ENCODE measurements at regions not wholly inside any gene's neighbourhood (a gene's known extent, or its start where the extent isn't known, plus 50 kb on each side); places are given as distances from the start of the nearest gene placed in this dataset.

- Histone ChIP-seq H3K9me3 (ENCODE audit: insufficient read depth, low read depth, low read length) (no peaks in the 10 kb centered on the region), H3K4me3 (ENCODE audit: low read depth, low read length) (no peak overlapping the region), H3K9ac (ENCODE audit: low read length) (no peak overlapping the region), H3K4me1 (ENCODE audit: control insufficient read depth in 1 of 2, insufficient read depth in 2 of 2, low read length in 2 of 2) (peaks cover 0 to 5% of the 10 kb centered on the region in 2 experiments), H3K79me2 (ENCODE audit: control insufficient read depth, insufficient read depth, low read length, poor library complexity) (no peaks in the 10 kb centered on the region), H4K12ac (ENCODE audit: low read depth, low read length) (no peak overlapping the region), H3K23ac (ENCODE audit: low read length) (no peak overlapping the region), H3K36me3 (ENCODE audit: control insufficient read depth in 1 of 2, insufficient read depth in 2 of 2, low read length in 2 of 2) (no peaks in the 10 kb centered on the region), H4K8ac (ENCODE audit: low read depth, low read length) (no peak overlapping the region), H3K4me2 (ENCODE audit: low read length) (no peak overlapping the region), H2BK5ac (ENCODE audit: low read depth, low read length, poor library complexity) (no peak overlapping the region), H3K4ac (ENCODE audit: low read depth, low read length) (no peak overlapping the region), H2BK12ac (ENCODE audit: low read length) (no peak overlapping the region), H3K79me1 (ENCODE audit: low read length) (no peaks in the 10 kb centered on the region), H3K27me3 (ENCODE audit: insufficient read depth, low read length) (no peaks in the 10 kb centered on the region), H2AK5ac (ENCODE audit: low read length) (no peak overlapping the region), H2AFZ (ENCODE audit: insufficient read depth, low read length, poor library complexity) (no peak overlapping the region), H3K27ac (ENCODE audit: low read depth, low read length) (no peak overlapping the region), H3K18ac (ENCODE audit: low read length) (no peak overlapping the region), H2BK120ac (ENCODE audit: insufficient read depth, low read length, poor library complexity) (no peak overlapping the region), H4K91ac (ENCODE audit: low read depth, low read length) (no peak overlapping the region), H3K14ac (ENCODE audit: low read length) (no peak overlapping the region)
- no CpG with 5 or more reads among the region's 7 CpGs for WGBS (ENCODE audit: extremely low coverage, insufficient coverage, insufficient read length)
- DNase-seq: no peak
Observed at GRCh38 chr4:171644430-171645057, 168.7 kb upstream of the GALNTL6 start.

DNA sequence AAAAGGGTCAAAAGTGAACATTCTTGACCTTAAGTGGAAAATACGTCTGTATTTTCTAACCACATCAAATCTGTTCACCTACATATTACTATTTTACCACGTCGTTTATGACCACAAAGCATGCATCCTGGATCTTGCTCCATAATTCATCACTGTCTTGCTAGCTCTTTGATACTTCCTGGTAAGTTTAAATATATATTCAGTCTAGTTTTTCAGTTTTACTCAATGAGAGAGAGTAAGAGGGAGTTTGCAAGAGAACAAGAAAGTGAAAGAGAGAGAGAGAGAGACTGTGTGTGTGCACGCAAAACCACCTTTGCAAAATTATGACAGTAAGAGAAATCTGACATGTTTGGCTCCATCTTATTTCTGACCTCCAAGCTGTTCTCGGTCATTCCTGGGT is 173.7 kb upstream of the GALNTL6 start:
- H3K79me2 ChIP-seq (ENCODE audit: control insufficient read depth, insufficient read depth, low read length, poor library complexity): no peaks in the 10 kb centered on the region
- H2BK5ac ChIP-seq (ENCODE audit: low read depth, low read length, poor library complexity): no peak overlapping the region
- H2BK120ac ChIP-seq (ENCODE audit: insufficient read depth, low read length, poor library complexity): no peak overlapping the region
- no peak overlapping the region for H3K4me3 ChIP-seq (ENCODE audit: low read depth, low read length)
- no peak overlapping the region for H4K91ac ChIP-seq (ENCODE audit: low read depth, low read length)
- no CpG with 5 or more reads among the region's 5 CpGs for WGBS (ENCODE audit: extremely low coverage, insufficient coverage, insufficient read length)
- no peak overlapping the region for H3K18ac ChIP-seq (ENCODE audit: low read length)
- H2AK5ac ChIP-seq (ENCODE audit: low read length): no peak overlapping the region
- no peak for DNase-seq
- no peak overlapping the region for H3K27ac ChIP-seq (ENCODE audit: low read depth, low read length)
- no peak overlapping the region for H3K4me2 ChIP-seq (ENCODE audit: low read length)
- H3K9me3 ChIP-seq (ENCODE audit: insufficient read depth, low read depth, low read length): no peaks in the 10 kb centered on the region
- no peak overlapping the region for H4K8ac ChIP-seq (ENCODE audit: low read depth, low read length)
- no peaks in the 10 kb centered on the region for H3K27me3 ChIP-seq (ENCODE audit: insufficient read depth, low read length)
- no peak overlapping the region for H2AFZ ChIP-seq (ENCODE audit: insufficient read depth, low read length, poor library complexity)
- no peak overlapping the region for H2BK12ac ChIP-seq (ENCODE audit: low read length)
- no peak overlapping the region for H3K9ac ChIP-seq (ENCODE audit: low read length)
- no peaks in the 10 kb centered on the region for H3K79me1 ChIP-seq (ENCODE audit: low read length)
- no peaks in the 10 kb centered on the region for H3K36me3 ChIP-seq (ENCODE audit: control insufficient read depth in 1 of 2, insufficient read depth in 2 of 2, low read length in 2 of 2)
- peaks cover 0 to 3% of the 10 kb centered on the region in 2 experiments for H3K4me1 ChIP-seq (ENCODE audit: control insufficient read depth in 1 of 2, insufficient read depth in 2 of 2, low read length in 2 of 2)
- H3K4ac ChIP-seq (ENCODE audit: low read depth, low read length): no peak overlapping the region
- no peak overlapping the region for H4K12ac ChIP-seq (ENCODE audit: low read depth, low read length)
- no peak overlapping the region for H3K14ac ChIP-seq (ENCODE audit: low read length)
- no peak overlapping the region for H3K23ac ChIP-seq (ENCODE audit: low read length)

- no peak overlapping the region for H3K4ac ChIP-seq (ENCODE audit: low read depth, low read length)
- H4K12ac ChIP-seq (ENCODE audit: low read depth, low read length): no peak overlapping the region
- no peak overlapping the region for H2BK120ac ChIP-seq (ENCODE audit: insufficient read depth, low read length, poor library complexity)
- H2BK12ac ChIP-seq (ENCODE audit: low read length): no peak overlapping the region
- H2BK5ac ChIP-seq (ENCODE audit: low read depth, low read length, poor library complexity): no peak overlapping the region
- no peak overlapping the region for H4K91ac ChIP-seq (ENCODE audit: low read depth, low read length)
- no peak overlapping the region for H3K23ac ChIP-seq (ENCODE audit: low read length)
- no peak overlapping the region for H3K14ac ChIP-seq (ENCODE audit: low read length)
- no peak overlapping the region for H4K8ac ChIP-seq (ENCODE audit: low read depth, low read length)
- no peak overlapping the region for H2AK5ac ChIP-seq (ENCODE audit: low read length)
- H3K27ac ChIP-seq (ENCODE audit: low read depth, low read length): no peak overlapping the region
- H3K4me3 ChIP-seq (ENCODE audit: low read depth, low read length): no peak overlapping the region
- H3K9me3 ChIP-seq (ENCODE audit: insufficient read depth, low read depth, low read length): no peaks in the 10 kb centered on the region
- DNase-seq: no peak
- no peaks in the 10 kb centered on the region for H3K36me3 ChIP-seq (ENCODE audit: control insufficient read depth in 1 of 2, insufficient read depth in 2 of 2, low read length in 2 of 2)
- no peak overlapping the region for H2AFZ ChIP-seq (ENCODE audit: insufficient read depth, low read length, poor library complexity)
- no peaks in the 10 kb centered on the region for H3K79me1 ChIP-seq (ENCODE audit: low read length)
- H3K4me2 ChIP-seq (ENCODE audit: low read length): no peak overlapping the region
- no peak overlapping the region for H3K18ac ChIP-seq (ENCODE audit: low read length)
- no CpG with 5 or more reads among the region's 2 CpGs for WGBS (ENCODE audit: extremely low coverage, insufficient coverage, insufficient read length)
- no peaks in the 10 kb centered on the region for H3K79me2 ChIP-seq (ENCODE audit: control insufficient read depth, insufficient read depth, low read length, poor library complexity)
- no peak overlapping the region for H3K9ac ChIP-seq (ENCODE audit: low read length)
- H3K4me1 ChIP-seq (ENCODE audit: control insufficient read depth in 1 of 2, insufficient read depth in 2 of 2, low read length in 2 of 2): no peaks in the 10 kb centered on the region
- no peaks in the 10 kb centered on the region for H3K27me3 ChIP-seq (ENCODE audit: insufficient read depth, low read length)
Observed at GRCh38 chr4:171636606-171637005, 176.6 kb upstream of the GALNTL6 start.

- Histone ChIP-seq H2BK5ac (ENCODE audit: low read depth, low read length, poor library complexity) (no peak overlapping the region), H4K8ac (ENCODE audit: low read depth, low read length) (no peak overlapping the region), H3K27me3 (ENCODE audit: insufficient read depth, low read length) (no peaks in the 10 kb centered on the region), H3K23ac (ENCODE audit: low read length) (no peak overlapping the region), H3K4ac (ENCODE audit: low read depth, low read length) (no peak overlapping the region), H3K27ac (ENCODE audit: low read depth, low read length) (no peak overlapping the region), H3K18ac (ENCODE audit: low read length) (no peak overlapping the region), H2AFZ (ENCODE audit: insufficient read depth, low read length, poor library complexity) (no peak overlapping the region), H3K4me1 (ENCODE audit: control insufficient read depth in 1 of 2, insufficient read depth in 2 of 2, low read length in 2 of 2) (no peaks in the 10 kb centered on the region), H4K12ac (ENCODE audit: low read depth, low read length) (no peak overlapping the region), H4K91ac (ENCODE audit: low read depth, low read length) (no peak overlapping the region), H2AK5ac (ENCODE audit: low read length) (no peak overlapping the region), H3K79me2 (ENCODE audit: control insufficient read depth, insufficient read depth, low read length, poor library complexity) (no peaks in the 10 kb centered on the region), H3K4me2 (ENCODE audit: low read length) (no peak overlapping the region), H3K4me3 (ENCODE audit: low read depth, low read length) (no peak overlapping the region), H3K79me1 (ENCODE audit: low read length) (no peaks in the 10 kb centered on the region), H3K9ac (ENCODE audit: low read length) (no peak overlapping the region), H3K36me3 (ENCODE audit: control insufficient read depth in 1 of 2, insufficient read depth in 2 of 2, low read length in 2 of 2) (no peaks in the 10 kb centered on the region), H3K14ac (ENCODE audit: low read length) (no peak overlapping the region), H2BK12ac (ENCODE audit: low read length) (no peak overlapping the region), H3K9me3 (ENCODE audit: insufficient read depth, low read depth, low read length) (no peaks in the 10 kb centered on the region), H2BK120ac (ENCODE audit: insufficient read depth, low read length, poor library complexity) (no peak overlapping the region)
- DNase-seq: peak; percentile 38 to 41
- no CpG with 5 or more reads among the region's 18 CpGs for WGBS (ENCODE audit: extremely low coverage, insufficient coverage, insufficient read length)
Observed at GRCh38 chr4:171629737-171630136, 183.5 kb upstream of the GALNTL6 start.
